Liver (tissue), 8 donors: ENCODE measurements at regions not wholly inside any gene's neighbourhood (a gene's known extent, or its start where the extent isn't known, plus 50 kb on each side); places are given as distances from the start of the nearest gene placed in this dataset.

ENCODE experiments used
- DNase-seq: peaks from one replicate; pipeline ENCODE4 v3.0.0-alpha.2; 2017; ENCODE audit warnings: low spot score
- H3K27ac ChIP-seq, 2 donors: one replicate each; pipeline ENCODE4 v1.7.0; 2013; ENCODE audit warnings: inconsistent platforms in 2 of 2, low read length in 2 of 2, control low read depth in 1 of 2, low read depth in 1 of 2, mild to moderate bottlenecking in 1 of 2
- H3K27me3 ChIP-seq, 4 donors: one replicate each; pipeline versions ENCODE4 v1.6.1 to v1.7.0; 2013; ENCODE audit warnings: low read length in 3 of 4, inconsistent platforms in 1 of 4, mild to moderate bottlenecking in 1 of 4, moderate library complexity in 1 of 4; ENCODE audit not compliant: control insufficient read depth in 4 of 4, insufficient read depth in 4 of 4
- H3K36me3 ChIP-seq, 4 donors: one replicate each; pipeline versions ENCODE4 v1.6.1 to v1.7.0; 2013; ENCODE audit warnings: low read length in 3 of 4, mild to moderate bottlenecking in 3 of 4, low read depth in 1 of 4, moderate library complexity in 1 of 4; ENCODE audit not compliant: control insufficient read depth in 4 of 4, insufficient read depth in 3 of 4
- H3K4me1 ChIP-seq, 4 donors: one replicate each; pipeline versions ENCODE4 v1.6.1 to v1.7.0; 2013; ENCODE audit warnings: low read length in 3 of 4, mild to moderate bottlenecking in 3 of 4, moderate library complexity in 1 of 4; ENCODE audit not compliant: control insufficient read depth in 4 of 4, insufficient read depth in 4 of 4
- H3K4me3 ChIP-seq, 3 donors: one replicate each; pipeline versions ENCODE4 v1.6.1 to v1.7.0; 2013; ENCODE audit warnings: low read length in 3 of 3, control low read depth in 1 of 3, low read depth in 1 of 3, mild to moderate bottlenecking in 1 of 3
- H3K9ac ChIP-seq, 2 donors: one replicate each; pipeline ENCODE4 v1.7.0; 2013; ENCODE audit warnings: low read length in 2 of 2, mild to moderate bottlenecking in 2 of 2, moderate library complexity in 2 of 2, control low read depth in 1 of 2, low read depth in 1 of 2
- H3K9me3 ChIP-seq, 4 donors: one replicate each; pipeline versions ENCODE4 v1.6.1 to v1.7.0; 2013; ENCODE audit warnings: low read length in 3 of 4; ENCODE audit not compliant: control insufficient read depth in 4 of 4
- ATF3 ChIP-seq: IDR thresholded peaks from 2 replicates; pipeline ENCODE4 v1.6.1; 2016; ENCODE audit warnings: antibody characterized with exemption
- EGR1 ChIP-seq, 2 donors: IDR thresholded peaks; 2 replicates each; pipeline ENCODE4 v1.6.1; 2016 to 2018; ENCODE audit warnings: antibody characterized with exemption in 2 of 2, low read depth in 2 of 2
- FOXA1 ChIP-seq: IDR thresholded peaks from 2 replicates; pipeline ENCODE4 v1.6.1; 2016; ENCODE audit warnings: antibody characterized with exemption
- FOXA2 ChIP-seq: IDR thresholded peaks from 2 replicates; pipeline ENCODE4 v1.6.1; 2016; ENCODE audit warnings: antibody characterized with exemption
- GABPA ChIP-seq, 2 donors: IDR thresholded peaks in 1 of 2; conservative IDR thresholded peaks in 1 of 2; 2 replicates each; pipeline ENCODE4 v1.6.1; 2016; ENCODE audit warnings: antibody characterized with exemption in 2 of 2, mild to moderate bottlenecking in 1 of 2, moderate library complexity in 1 of 2
- HNF4A ChIP-seq, 2 donors: conservative IDR thresholded peaks; 2 replicates each; pipeline ENCODE4 v1.6.1; 2016; ENCODE audit warnings: antibody characterized with exemption in 2 of 2, mild to moderate bottlenecking in 2 of 2
- HNF4G ChIP-seq: IDR thresholded peaks from 2 replicates; pipeline ENCODE4 v1.6.1; 2016; ENCODE audit warnings: antibody characterized with exemption
- JUND ChIP-seq, 2 donors: IDR thresholded peaks; 2 replicates each; pipeline ENCODE4 v1.6.1; 2016; ENCODE audit warnings: antibody characterized with exemption in 2 of 2
- NR2F2 ChIP-seq: IDR thresholded peaks from 2 replicates; pipeline ENCODE4 v1.6.1; 2016; ENCODE audit warnings: antibody characterized with exemption
- RAD21 ChIP-seq, 2 donors: IDR thresholded peaks; 2 replicates each; pipeline ENCODE4 v1.6.1; 2016; ENCODE audit warnings: antibody characterized with exemption in 2 of 2, mild to moderate bottlenecking in 2 of 2
- REST ChIP-seq: IDR thresholded peaks from 2 replicates; pipeline ENCODE4 v1.6.1; 2016; ENCODE audit warnings: antibody characterized with exemption, mild to moderate bottlenecking
- RXRA ChIP-seq, 2 donors: IDR thresholded peaks; 2 replicates each; pipeline ENCODE4 v1.6.1; 2017 to 2018; ENCODE audit warnings: antibody characterized with exemption in 2 of 2, mild to moderate bottlenecking in 1 of 2
- SP1 ChIP-seq: IDR thresholded peaks from 2 replicates; pipeline ENCODE4 v1.6.1; 2018; ENCODE audit warnings: antibody characterized with exemption, mild to moderate bottlenecking
- TAF1 ChIP-seq: conservative IDR thresholded peaks from 2 replicates; pipeline ENCODE4 v1.6.1; 2016; ENCODE audit warnings: antibody characterized with exemption, mild to moderate bottlenecking
- YY1 ChIP-seq: IDR thresholded peaks from 2 replicates; pipeline ENCODE4 v1.6.1; 2016; ENCODE audit warnings: antibody characterized with exemption, mild to moderate bottlenecking
- WGBS: extraction: QIAGEN DNeasy Blood & Tissue Kit; methylation state at CpG from one replicate; pipeline ENCODE4 v1.1.7; 2013; 5-methylcytosine and 5-hydroxymethylcytosine counted together
- TF ChIP-seq, protein P1 (sequence below): IDR thresholded peaks from 2 replicates; pipeline ENCODE4 v1.6.1; 2016; ENCODE audit warnings: antibody characterized with exemption
- TF ChIP-seq, protein P2 (sequence below): IDR thresholded peaks from 2 replicates; pipeline ENCODE4 v1.6.1; 2016; ENCODE audit warnings: antibody characterized with exemption
- TF ChIP-seq, protein P3 (sequence below): fragments of 150-350 bp; IDR thresholded peaks from 2 replicates; pipeline ENCODE4 v1.5.1; 2017; ENCODE audit warnings: improper control_type of control experiment, low read depth, low read length; ENCODE audit not compliant: missing input control
- donor health status: healthy.
- donor health status: healthy.
- donor health status: healthy.
- donor health status: healthy.
- donor health status: healthy.

- Histone ChIP-seq H3K4me3 (no peak overlapping the region), H3K27ac (no peak overlapping the region), H3K4me1 (no peaks in the 10 kb centered on the region), H3K27me3 (peaks cover 0 to 3% (median 0%) of the 10 kb centered on the region in 4 donors), H3K9me3 (no peaks in the 10 kb centered on the region), H3K9ac (no peak overlapping the region), H3K36me3 (no peaks in the 10 kb centered on the region)
- no peak for TF ChIP-seq TAF1
- TF ChIP-seq JUND (IDR thresholded peaks at IDR 0.05) = no peak
- no peak for TF ChIP-seq RAD21 (IDR thresholded peaks at IDR 0.05)
- TF ChIP-seq YY1 = no peak
- TF ChIP-seq RXRA (IDR thresholded peaks at IDR 0.05) = no peak
- TF ChIP-seq FOXA1 = no peak
- TF ChIP-seq, protein P1, sequence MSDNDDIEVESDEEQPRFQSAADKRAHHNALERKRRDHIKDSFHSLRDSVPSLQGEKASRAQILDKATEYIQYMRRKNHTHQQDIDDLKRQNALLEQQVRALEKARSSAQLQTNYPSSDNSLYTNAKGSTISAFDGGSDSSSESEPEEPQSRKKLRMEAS = no peak
- TF ChIP-seq, protein P2, sequence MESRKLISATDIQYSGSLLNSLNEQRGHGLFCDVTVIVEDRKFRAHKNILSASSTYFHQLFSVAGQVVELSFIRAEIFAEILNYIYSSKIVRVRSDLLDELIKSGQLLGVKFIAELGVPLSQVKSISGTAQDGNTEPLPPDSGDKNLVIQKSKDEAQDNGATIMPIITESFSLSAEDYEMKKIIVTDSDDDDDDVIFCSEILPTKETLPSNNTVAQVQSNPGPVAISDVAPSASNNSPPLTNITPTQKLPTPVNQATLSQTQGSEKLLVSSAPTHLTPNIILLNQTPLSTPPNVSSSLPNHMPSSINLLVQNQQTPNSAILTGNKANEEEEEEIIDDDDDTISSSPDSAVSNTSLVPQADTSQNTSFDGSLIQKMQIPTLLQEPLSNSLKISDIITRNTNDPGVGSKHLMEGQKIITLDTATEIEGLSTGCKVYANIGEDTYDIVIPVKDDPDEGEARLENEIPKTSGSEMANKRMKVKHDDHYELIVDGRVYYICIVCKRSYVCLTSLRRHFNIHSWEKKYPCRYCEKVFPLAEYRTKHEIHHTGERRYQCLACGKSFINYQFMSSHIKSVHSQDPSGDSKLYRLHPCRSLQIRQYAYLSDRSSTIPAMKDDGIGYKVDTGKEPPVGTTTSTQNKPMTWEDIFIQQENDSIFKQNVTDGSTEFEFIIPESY = no peak
- TF ChIP-seq HNF4A (conservative IDR thresholded peaks at IDR 0.05) = no peak
- TF ChIP-seq REST = no peak
- no peak for TF ChIP-seq EGR1 (IDR thresholded peaks at IDR 0.05; ENCODE audit: low read depth in 2 of 2)
- no peak for TF ChIP-seq ATF3
- TF ChIP-seq NR2F2 = no peak
- TF ChIP-seq GABPA (IDR thresholded peaks at IDR 0.05 in 1 of 2, conservative IDR thresholded peaks at IDR 0.05 in 1 of 2) = no peak
- TF ChIP-seq SP1 = no peak
- TF ChIP-seq HNF4G = no peak
- TF ChIP-seq, protein P3, sequence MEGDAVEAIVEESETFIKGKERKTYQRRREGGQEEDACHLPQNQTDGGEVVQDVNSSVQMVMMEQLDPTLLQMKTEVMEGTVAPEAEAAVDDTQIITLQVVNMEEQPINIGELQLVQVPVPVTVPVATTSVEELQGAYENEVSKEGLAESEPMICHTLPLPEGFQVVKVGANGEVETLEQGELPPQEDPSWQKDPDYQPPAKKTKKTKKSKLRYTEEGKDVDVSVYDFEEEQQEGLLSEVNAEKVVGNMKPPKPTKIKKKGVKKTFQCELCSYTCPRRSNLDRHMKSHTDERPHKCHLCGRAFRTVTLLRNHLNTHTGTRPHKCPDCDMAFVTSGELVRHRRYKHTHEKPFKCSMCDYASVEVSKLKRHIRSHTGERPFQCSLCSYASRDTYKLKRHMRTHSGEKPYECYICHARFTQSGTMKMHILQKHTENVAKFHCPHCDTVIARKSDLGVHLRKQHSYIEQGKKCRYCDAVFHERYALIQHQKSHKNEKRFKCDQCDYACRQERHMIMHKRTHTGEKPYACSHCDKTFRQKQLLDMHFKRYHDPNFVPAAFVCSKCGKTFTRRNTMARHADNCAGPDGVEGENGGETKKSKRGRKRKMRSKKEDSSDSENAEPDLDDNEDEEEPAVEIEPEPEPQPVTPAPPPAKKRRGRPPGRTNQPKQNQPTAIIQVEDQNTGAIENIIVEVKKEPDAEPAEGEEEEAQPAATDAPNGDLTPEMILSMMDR = no peak
- TF ChIP-seq FOXA2 = no peak
- no peak for DNase-seq
- WGBS = 51% methylated on average over 3 of the region's 3 CpGs
Observed at GRCh38 chr9:14447103-14447502, 133.2 kb upstream of the NFIB start.
